HTR-8/SVneo (cell line): ENCODE measurements at regions not wholly inside any gene's neighbourhood (a gene's known extent, or its start where the extent isn't known, plus 50 kb on each side); places are given as distances from the start of the nearest gene placed in this dataset.

Experiments
- DNase-seq: peaks from one replicate; pipeline ENCODE4 v3.0.0; 2011; ENCODE audit warnings: low spot score, mixed read lengths; ENCODE audit not compliant: insufficient read length
- FAIRE-seq: peaks from 2 replicates; lab custom pipeline; 2011; peaks lifted over from hg19 to GRCh38; lab: Jason Lieb, UNC

DNA sequence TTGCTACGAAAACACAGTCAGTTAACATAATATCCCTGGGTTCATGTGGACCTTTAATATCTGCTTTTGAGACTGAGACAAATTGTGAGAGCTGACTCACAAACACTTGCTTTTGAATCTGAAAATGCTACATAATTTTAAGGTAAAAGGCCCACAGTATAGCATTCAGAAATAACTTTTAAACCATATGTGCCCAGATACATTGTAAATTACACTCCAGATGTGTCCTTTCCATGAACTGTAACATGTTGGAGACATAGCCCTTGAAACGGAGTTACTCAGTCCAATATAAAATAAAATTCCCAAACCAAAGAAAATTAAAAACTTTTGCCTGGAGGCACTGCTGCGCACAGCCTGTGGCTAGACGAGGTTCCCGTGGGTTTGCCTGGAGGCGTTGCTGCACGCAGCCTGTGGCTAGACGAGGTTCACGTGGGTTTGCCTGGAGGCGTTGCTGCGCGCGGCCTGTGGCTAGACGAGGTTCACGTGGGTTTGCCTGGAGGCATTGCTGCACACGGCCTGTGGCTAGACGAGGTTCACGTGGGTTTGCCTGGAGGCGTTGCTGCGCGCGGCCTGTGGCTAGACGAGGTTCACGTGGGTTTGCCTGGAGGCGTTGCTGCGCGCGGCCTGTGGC is 131.9 kb upstream of the ALKAL2 start:
- FAIRE-seq = no peak
- DNase-seq = no peak

- FAIRE-seq = no peak
Observed at GRCh38 chr2:417662-418061, 129.8 kb upstream of the ALKAL2 start.

DNA sequence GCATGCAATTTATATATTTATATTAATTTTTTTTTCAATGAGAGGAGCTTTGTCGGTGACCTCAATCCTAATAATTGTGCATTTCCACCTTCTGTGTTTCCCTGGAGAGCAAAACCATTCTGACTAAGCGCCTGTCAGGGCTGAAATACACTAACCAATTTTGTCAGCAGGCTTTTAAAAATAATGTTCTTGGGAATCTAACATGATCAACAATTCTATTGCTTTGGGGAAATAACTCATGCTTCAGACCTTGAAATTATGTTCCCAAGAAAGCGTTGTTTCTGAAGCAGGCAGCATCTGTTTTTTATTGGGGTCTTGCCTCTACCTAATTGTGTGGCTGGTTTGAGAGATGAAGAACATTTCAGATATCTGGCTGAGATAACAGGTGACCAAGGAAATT is 129.1 kb upstream of the ALKAL2 start:
- no peak for FAIRE-seq

More at GRCh38 chr2:417662-418061, 129.8 kb upstream of the ALKAL2 start:
- no peak for DNase-seq

DNA sequence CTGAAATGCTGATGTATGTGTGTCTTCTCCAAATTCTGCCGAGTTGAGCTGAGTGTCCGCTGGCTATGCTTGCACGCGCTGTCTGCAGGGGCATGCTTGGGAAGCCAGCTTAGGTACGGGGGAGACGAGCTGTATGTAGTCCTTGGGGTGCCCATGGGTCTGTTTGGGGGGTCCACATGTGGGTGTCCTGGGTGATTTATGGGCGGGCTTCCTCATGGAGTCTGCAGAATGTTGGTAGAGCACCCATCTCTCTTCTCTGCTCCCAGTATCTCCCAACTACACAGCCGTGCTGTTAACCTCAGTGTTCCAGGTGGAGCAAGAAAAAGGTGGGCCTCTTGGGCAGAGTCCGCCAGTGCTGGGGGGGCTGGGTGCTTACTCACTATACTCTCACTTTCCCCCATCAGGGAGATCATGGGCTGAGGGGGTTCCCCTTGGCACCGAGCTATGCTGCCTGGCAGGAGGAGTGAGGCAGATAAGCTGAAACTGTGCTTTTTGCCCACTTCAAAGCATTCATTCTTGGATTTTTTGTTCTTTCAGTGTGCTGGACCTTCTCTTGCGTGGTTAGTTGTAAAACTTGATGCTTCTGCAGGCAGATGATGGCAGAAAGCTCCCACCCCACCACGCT is 128.2 kb upstream of the ALKAL2 start:
- FAIRE-seq (peak; percentile 44), DNase-seq (no peak)

More for the DNA sequence above, 129.1 kb upstream of the ALKAL2 start:
- no peak for DNase-seq

DNA sequence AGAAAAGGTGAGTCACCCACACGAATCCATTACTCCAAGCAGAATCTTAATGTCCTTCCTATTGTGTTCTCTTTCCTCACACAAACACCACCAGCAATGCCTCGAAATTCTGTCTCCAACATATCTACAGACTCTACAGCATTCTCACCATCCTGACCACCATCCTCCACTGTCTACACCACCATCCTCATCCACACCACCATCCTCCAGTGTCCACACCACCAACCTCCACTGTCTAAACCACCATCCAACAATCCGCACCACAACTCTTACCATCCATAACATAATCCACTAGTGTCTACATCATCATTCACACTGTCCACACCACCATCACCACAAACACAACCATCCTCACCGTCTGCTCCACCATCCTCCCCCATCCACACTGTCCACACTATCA is 121.6 kb upstream of the ALKAL2 start:
- DNase-seq (no peak), FAIRE-seq (no peak)

DNA sequence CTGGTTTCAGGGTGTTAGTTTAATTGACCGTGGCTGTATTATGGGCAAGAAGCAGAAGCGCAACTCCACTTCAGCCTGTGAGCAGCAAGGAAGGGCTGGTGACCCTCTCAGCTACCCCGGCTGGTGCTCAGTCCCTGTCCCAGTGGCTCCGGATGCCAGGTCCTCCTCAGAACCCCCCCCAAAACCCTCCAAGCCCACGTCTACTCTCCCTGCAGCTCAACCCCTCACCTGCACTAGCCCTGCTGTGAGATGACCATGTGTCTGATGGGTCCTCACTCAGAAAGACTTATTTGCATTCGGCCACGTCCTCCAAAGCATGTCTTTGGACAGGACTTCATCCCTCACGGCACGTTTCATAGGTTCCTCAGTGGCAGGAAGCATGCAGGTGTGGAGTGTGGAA is 119.7 kb upstream of the ALKAL2 start:
- DNase-seq (no peak), FAIRE-seq (peak; percentile 55)

DNA sequence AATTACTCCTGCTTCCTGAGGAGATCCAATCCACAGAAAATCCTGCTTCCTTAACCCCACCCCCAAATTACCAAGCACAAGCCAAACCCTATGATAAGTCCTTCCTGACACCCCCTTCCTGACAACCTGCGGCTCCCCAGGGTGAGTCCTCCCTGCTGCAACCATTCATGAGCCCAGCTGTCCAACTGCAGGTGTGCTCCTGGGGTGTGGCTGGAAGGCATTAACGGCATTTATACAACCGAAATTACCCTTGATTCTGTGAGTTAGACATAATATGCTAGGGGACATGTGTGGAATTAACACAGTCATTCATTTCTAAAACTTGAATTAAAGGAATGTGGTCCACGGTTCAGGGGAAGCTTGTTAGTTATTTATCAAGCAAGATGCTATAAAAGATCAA is 119.0 kb upstream of the ALKAL2 start:
- DNase-seq (no peak), FAIRE-seq (no peak)

DNA sequence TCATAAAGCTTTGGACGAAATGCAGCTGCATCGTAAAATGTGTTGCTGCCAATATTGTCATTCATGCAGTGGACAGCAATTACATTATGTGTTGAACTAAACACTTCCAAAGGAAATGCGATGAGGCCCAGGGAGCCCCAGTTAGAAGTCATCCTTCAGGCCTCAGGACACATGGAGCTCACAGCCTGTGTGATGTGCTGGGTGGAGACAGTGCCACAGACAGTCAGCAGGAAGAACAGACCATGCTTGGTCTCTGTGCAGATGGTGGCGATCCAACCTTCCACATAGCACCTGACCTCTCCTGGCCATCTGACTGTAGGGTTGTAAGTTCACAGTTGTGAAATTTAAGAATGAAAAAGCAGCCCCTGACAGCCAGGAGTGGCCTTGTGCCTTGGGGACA is 118.3 kb upstream of the ALKAL2 start:
- FAIRE-seq = peak; percentile 70
- DNase-seq = no peak

GRCh38 chr2:404581-404980 is 116.7 kb upstream of the ALKAL2 start:
- FAIRE-seq = no peak
- no peak for DNase-seq

DNA sequence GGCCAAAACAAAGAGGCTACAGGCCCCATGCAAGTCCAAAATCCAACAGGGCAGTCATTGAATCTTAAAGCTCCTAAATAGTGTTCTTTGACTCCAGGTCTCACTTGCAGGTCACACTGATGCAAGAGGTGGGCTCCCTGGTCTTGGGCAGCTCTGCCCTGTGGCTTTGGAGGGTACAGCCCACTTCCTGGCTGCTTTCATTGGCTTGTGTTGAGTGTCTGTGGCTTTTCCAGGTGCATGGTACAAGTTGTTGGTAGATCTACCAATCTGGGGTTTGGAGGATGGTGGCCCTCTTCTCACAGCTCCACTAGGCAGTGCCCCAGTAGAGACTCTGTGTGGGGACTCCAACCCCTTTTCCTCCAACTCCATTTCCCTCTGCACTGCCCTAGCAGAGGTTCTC is 115.8 kb upstream of the ALKAL2 start:
- DNase-seq (no peak), FAIRE-seq (no peak)

GRCh38 chr2:402721-403120 is 114.8 kb upstream of the ALKAL2 start:
- no peak for FAIRE-seq
- DNase-seq = no peak

DNA sequence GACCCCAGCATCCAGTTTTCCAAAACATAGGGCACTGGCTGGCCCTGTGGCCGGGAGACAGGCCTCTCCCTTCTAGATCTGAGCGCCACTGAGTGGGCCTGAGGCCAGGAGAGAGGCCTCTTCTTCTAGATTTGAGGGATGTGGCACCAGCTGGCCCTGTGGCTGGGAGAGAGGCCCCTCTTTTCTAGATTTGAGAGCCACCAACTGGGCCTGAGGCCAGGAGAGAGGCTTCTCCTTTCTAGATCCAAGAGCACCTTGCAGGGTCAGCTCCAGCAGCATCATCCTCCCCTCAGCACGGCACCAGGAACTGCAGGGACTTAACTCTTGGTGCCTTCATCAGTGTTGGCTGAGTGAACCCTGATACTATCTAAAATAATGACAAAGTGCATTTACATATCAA is 114.3 kb upstream of the ALKAL2 start:
- no peak for FAIRE-seq
- no peak for DNase-seq

- DNase-seq (no peak), FAIRE-seq (no peak)
Observed at GRCh38 chr2:401019-401679, 113.3 kb upstream of the ALKAL2 start.

- no peak for DNase-seq
- no peak for FAIRE-seq
Observed at GRCh38 chr2:397926-398325, 110.0 kb upstream of the ALKAL2 start.

DNA sequence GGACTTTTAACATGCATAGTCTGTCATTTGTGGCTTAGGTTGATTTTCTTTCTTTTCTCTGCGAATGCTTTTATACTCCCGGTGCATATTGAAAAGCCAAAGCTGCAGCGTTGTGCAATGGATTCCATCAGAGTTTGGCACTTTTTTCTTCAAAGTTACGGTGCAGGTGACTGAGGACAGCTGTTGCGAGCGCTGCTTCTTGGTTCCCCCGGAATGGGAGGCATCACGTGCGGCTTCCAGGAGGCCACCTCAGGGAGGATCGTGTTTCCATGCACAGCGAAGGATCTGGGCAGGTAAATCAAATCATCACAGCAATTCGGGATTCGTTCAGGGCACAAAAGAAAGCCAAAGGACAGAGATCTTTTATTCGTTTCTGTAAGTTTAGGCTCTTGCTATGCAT is 109.6 kb upstream of the ALKAL2 start:
- DNase-seq = no peak
- no peak for FAIRE-seq

DNA sequence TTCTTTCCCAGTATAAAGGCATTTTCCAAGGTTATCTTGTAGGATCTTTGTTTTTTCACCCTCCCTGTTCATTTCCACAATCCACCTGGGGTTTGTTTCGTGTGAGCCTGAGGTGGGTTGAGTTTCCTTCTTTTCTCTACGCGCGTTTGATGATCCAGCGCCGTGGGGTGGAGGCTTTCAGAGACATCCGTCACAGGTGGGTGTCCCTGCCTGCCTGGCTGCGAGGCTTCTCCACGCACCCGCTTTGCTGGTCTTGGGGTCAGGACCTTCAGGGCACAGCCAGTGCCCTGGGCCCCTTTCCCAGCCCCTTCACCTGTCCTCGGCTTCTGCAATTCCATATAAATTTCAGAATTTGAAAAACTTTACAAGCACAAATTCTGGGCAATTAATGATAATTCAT is 109.0 kb upstream of the ALKAL2 start:
- FAIRE-seq (no peak), DNase-seq (no peak)

DNA sequence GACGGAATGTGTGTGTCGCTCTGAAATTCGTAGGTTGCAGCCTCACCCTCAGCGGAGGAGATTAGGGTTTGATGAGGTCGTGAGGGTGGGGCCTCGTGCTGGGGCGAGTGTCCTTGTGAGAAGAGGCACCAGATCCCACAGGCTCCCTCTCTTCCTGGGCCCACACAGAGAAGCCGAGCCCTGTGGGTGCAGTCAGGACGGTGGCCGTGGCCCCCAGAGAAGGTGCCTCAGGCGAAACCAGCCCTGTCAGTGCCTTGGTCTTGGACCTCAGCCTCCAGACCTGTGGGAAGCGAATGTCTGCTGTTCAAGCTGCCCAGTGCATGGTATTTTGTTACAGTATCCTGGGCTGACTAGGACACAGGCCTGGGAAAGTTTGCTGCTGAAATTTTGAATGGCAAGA is 108.0 kb upstream of the ALKAL2 start:
- DNase-seq = no peak
- FAIRE-seq = no peak

GRCh38 chr2:393711-394696 is 106.1 kb upstream of the ALKAL2 start:
- peak; percentile 78 for DNase-seq
- peak; percentile 42 for FAIRE-seq

DNA sequence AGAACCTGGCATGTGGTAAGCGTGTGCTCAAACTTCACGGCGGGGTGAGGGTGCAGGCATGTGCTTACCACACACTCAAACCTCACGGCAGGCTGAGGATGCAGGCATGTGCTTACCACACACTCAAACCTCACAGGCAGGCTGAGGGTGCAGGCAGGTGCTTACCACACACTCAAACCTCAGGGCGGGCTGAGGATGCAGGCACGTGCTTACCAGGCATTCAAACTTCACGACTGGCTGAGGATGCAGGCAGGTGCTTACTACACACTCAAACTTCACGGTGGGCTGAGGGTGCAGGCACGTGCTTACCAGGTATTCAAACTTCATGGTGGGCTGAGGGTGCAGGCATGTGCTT is 105.0 kb upstream of the ALKAL2 start:
- FAIRE-seq (no peak), DNase-seq (no peak)

DNA sequence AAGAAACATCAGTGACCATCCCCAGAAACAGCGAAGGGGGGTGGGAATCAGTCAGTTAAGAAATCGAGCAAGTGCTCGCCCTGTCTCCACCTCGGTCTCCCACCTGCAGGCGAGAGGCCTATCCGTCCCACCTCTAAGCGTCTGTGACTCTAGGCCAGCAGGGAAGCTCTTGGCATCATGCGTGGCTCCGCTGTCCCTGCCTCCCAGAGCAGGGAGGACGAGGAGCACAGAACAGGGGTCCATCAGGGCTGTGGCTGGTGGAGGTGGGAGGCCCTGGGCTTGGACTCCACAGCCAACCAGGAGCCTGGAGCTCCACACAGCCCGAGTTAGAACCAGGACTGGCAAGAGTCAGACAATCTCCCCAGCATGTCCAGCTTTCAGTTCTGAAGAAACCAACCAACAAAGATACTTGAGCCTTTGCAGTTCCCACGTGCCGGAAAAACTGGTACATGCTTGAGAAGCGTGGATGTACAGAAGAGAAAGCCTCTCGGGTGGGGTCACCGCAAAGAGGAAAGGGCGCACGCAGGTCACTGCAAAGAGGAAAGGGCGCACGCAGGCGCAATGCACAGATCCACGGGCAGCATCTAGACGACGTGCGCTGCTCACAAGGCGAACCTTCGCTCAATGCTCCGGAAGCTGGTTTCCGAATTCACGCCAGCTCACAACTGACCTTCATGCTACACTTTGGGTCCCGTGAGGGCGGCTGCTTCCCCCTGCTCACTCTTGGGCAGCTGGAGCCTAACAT is 104.5 kb upstream of the ALKAL2 start:
- DNase-seq (no peak), FAIRE-seq (no peak)
